ENCODE measurements at regions not wholly inside any gene's neighbourhood (a gene's known extent, or its start where the extent isn't known, plus 50 kb on each side); places are given as distances from the start of the nearest gene placed in this dataset.

- no peak overlapping the region for H3K23ac ChIP-seq (ENCODE audit: low read length)
- no peak overlapping the region for H4K8ac ChIP-seq (ENCODE audit: low read depth, low read length)
- H4K12ac ChIP-seq (ENCODE audit: low read depth, low read length), result no peak overlapping the region
- no peaks in the 10 kb centered on the region for H3K36me3 ChIP-seq (ENCODE audit: control insufficient read depth in 1 of 2, insufficient read depth in 2 of 2, low read length in 2 of 2)
- H3K4ac ChIP-seq (ENCODE audit: low read depth, low read length), result no peak overlapping the region
- no peak overlapping the region for H2BK120ac ChIP-seq (ENCODE audit: insufficient read depth, low read length, poor library complexity)
- H3K18ac ChIP-seq (ENCODE audit: low read length), result no peak overlapping the region
- no peaks in the 10 kb centered on the region for H3K9me3 ChIP-seq (ENCODE audit: insufficient read depth, low read depth, low read length)
- H3K9ac ChIP-seq (ENCODE audit: low read length), result no peak overlapping the region
- no peaks in the 10 kb centered on the region for H3K79me1 ChIP-seq (ENCODE audit: low read length)
- no CpG with 5 or more reads among the region's 8 CpGs for WGBS (ENCODE audit: extremely low coverage, insufficient coverage, insufficient read length)
- H3K4me3 ChIP-seq (ENCODE audit: low read depth, low read length), result no peak overlapping the region
- H3K27me3 ChIP-seq (ENCODE audit: insufficient read depth, low read length), result no peaks in the 10 kb centered on the region
- no peak for DNase-seq
- H3K4me2 ChIP-seq (ENCODE audit: low read length), result no peak overlapping the region
- H2AK5ac ChIP-seq (ENCODE audit: low read length), result no peak overlapping the region
- H2BK5ac ChIP-seq (ENCODE audit: low read depth, low read length, poor library complexity), result no peak overlapping the region
- H3K79me2 ChIP-seq (ENCODE audit: control insufficient read depth, insufficient read depth, low read length, poor library complexity), result no peaks in the 10 kb centered on the region
- no peak overlapping the region for H4K91ac ChIP-seq (ENCODE audit: low read depth, low read length)
- H3K14ac ChIP-seq (ENCODE audit: low read length), result no peak overlapping the region
- H2AFZ ChIP-seq (ENCODE audit: insufficient read depth, low read length, poor library complexity), result no peak overlapping the region
- no peak overlapping the region for H2BK12ac ChIP-seq (ENCODE audit: low read length)
- H3K4me1 ChIP-seq (ENCODE audit: control insufficient read depth in 1 of 2, insufficient read depth in 2 of 2, low read length in 2 of 2), result no peaks in the 10 kb centered on the region
- no peak overlapping the region for H3K27ac ChIP-seq (ENCODE audit: low read depth, low read length)
Measured at GRCh38 chr16:9141813-9142212, 50.4 kb downstream of the HAPSTR1 start.

DNA sequence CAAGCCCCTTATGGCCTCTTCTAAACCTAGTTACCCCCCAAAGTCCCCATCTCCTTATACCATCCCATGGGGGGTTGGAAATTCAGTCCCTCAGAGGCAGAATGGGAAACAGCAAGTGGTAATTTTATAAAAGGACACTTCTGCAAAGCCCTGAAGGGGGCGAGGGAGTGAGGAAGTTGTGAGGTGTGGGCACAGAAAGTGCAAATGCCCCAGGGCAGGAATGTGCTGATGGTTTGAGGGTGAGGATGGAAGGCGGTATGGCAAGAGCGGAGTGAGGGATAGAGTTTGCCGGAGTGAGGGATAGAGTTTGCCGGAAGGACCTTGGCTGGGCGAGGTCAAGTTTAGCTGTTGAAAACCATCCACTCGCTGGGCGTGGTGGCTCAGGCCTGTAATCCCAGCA, 52.7 kb downstream of the HAPSTR1 start:
- no peak overlapping the region for H3K4ac ChIP-seq (ENCODE audit: low read depth, low read length)
- no peak overlapping the region for H3K14ac ChIP-seq (ENCODE audit: low read length)
- no peak overlapping the region for H2BK12ac ChIP-seq (ENCODE audit: low read length)
- H2BK5ac ChIP-seq (ENCODE audit: low read depth, low read length, poor library complexity), result no peak overlapping the region
- H3K4me2 ChIP-seq (ENCODE audit: low read length), result no peak overlapping the region
- H3K79me1 ChIP-seq (ENCODE audit: low read length), result no peaks in the 10 kb centered on the region
- no peak for DNase-seq
- H3K79me2 ChIP-seq (ENCODE audit: control insufficient read depth, insufficient read depth, low read length, poor library complexity), result no peaks in the 10 kb centered on the region
- WGBS (ENCODE audit: extremely low coverage, insufficient coverage, insufficient read length), result no CpG with 5 or more reads among the region's 8 CpGs
- H3K4me1 ChIP-seq (ENCODE audit: control insufficient read depth in 1 of 2, insufficient read depth in 2 of 2, low read length in 2 of 2), result no peaks in the 10 kb centered on the region
- no peak overlapping the region for H2AFZ ChIP-seq (ENCODE audit: insufficient read depth, low read length, poor library complexity)
- H2AK5ac ChIP-seq (ENCODE audit: low read length), result no peak overlapping the region
- H4K91ac ChIP-seq (ENCODE audit: low read depth, low read length), result no peak overlapping the region
- no peak overlapping the region for H3K9ac ChIP-seq (ENCODE audit: low read length)
- H3K4me3 ChIP-seq (ENCODE audit: low read depth, low read length), result no peak overlapping the region
- no peak overlapping the region for H4K12ac ChIP-seq (ENCODE audit: low read depth, low read length)
- no peaks in the 10 kb centered on the region for H3K9me3 ChIP-seq (ENCODE audit: insufficient read depth, low read depth, low read length)
- no peak overlapping the region for H3K27ac ChIP-seq (ENCODE audit: low read depth, low read length)
- H2BK120ac ChIP-seq (ENCODE audit: insufficient read depth, low read length, poor library complexity), result no peak overlapping the region
- no peak overlapping the region for H4K8ac ChIP-seq (ENCODE audit: low read depth, low read length)
- H3K36me3 ChIP-seq (ENCODE audit: control insufficient read depth in 1 of 2, insufficient read depth in 2 of 2, low read length in 2 of 2), result no peaks in the 10 kb centered on the region
- H3K27me3 ChIP-seq (ENCODE audit: insufficient read depth, low read length), result no peaks in the 10 kb centered on the region
- H3K18ac ChIP-seq (ENCODE audit: low read length), result no peak overlapping the region
- H3K23ac ChIP-seq (ENCODE audit: low read length), result no peak overlapping the region

GRCh38 chr16:9148374-9149015, 57.1 kb downstream of the HAPSTR1 start:
- no peak overlapping the region for H2AK5ac ChIP-seq (ENCODE audit: low read length)
- no peak overlapping the region for H3K4me2 ChIP-seq (ENCODE audit: low read length)
- no peaks in the 10 kb centered on the region for H3K27me3 ChIP-seq (ENCODE audit: insufficient read depth, low read length)
- no peaks in the 10 kb centered on the region for H3K79me2 ChIP-seq (ENCODE audit: control insufficient read depth, insufficient read depth, low read length, poor library complexity)
- H2BK12ac ChIP-seq (ENCODE audit: low read length), result no peak overlapping the region
- H2BK120ac ChIP-seq (ENCODE audit: insufficient read depth, low read length, poor library complexity), result no peak overlapping the region
- H3K14ac ChIP-seq (ENCODE audit: low read length), result no peak overlapping the region
- H3K4ac ChIP-seq (ENCODE audit: low read depth, low read length), result no peak overlapping the region
- H3K79me1 ChIP-seq (ENCODE audit: low read length), result no peaks in the 10 kb centered on the region
- no peak overlapping the region for H3K27ac ChIP-seq (ENCODE audit: low read depth, low read length)
- no peak for DNase-seq
- no peak overlapping the region for H3K18ac ChIP-seq (ENCODE audit: low read length)
- no peaks in the 10 kb centered on the region for H3K36me3 ChIP-seq (ENCODE audit: control insufficient read depth in 1 of 2, insufficient read depth in 2 of 2, low read length in 2 of 2)
- no peak overlapping the region for H3K9ac ChIP-seq (ENCODE audit: low read length)
- H3K23ac ChIP-seq (ENCODE audit: low read length), result no peak overlapping the region
- H3K4me1 ChIP-seq (ENCODE audit: control insufficient read depth in 1 of 2, insufficient read depth in 2 of 2, low read length in 2 of 2), result no peaks in the 10 kb centered on the region
- no peak overlapping the region for H2AFZ ChIP-seq (ENCODE audit: insufficient read depth, low read length, poor library complexity)
- no peak overlapping the region for H4K8ac ChIP-seq (ENCODE audit: low read depth, low read length)
- H3K9me3 ChIP-seq (ENCODE audit: insufficient read depth, low read depth, low read length), result no peaks in the 10 kb centered on the region
- H4K12ac ChIP-seq (ENCODE audit: low read depth, low read length), result no peak overlapping the region
- no CpG with 5 or more reads among the region's 9 CpGs for WGBS (ENCODE audit: extremely low coverage, insufficient coverage, insufficient read length)
- no peak overlapping the region for H2BK5ac ChIP-seq (ENCODE audit: low read depth, low read length, poor library complexity)
- H3K4me3 ChIP-seq (ENCODE audit: low read depth, low read length), result no peak overlapping the region
- no peak overlapping the region for H4K91ac ChIP-seq (ENCODE audit: low read depth, low read length)

DNA sequence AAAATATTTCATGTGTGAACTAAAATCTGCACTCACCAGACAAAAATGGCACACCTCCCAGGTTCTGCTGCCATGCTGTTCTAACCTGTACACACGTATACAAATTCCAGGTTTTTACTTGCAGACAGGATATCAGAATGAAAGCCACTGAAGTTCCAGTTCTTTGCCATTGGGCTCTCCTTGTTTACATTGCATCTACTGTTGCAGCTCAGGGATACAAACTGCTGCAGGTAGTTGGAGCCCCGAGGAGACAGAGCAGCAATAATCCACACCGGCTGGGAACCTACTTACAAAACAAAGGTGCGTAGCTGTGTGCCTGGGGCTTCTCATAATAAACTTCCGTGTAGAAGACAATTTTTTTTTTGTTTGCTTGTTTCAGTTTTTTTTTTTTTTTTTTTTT, 59.6 kb downstream of the HAPSTR1 start:
- H3K4me3 ChIP-seq (ENCODE audit: low read depth, low read length), result no peak overlapping the region
- H4K12ac ChIP-seq (ENCODE audit: low read depth, low read length), result no peak overlapping the region
- no peak overlapping the region for H2BK120ac ChIP-seq (ENCODE audit: insufficient read depth, low read length, poor library complexity)
- H3K79me1 ChIP-seq (ENCODE audit: low read length), result no peaks in the 10 kb centered on the region
- H3K27ac ChIP-seq (ENCODE audit: low read depth, low read length), result no peak overlapping the region
- H3K4me2 ChIP-seq (ENCODE audit: low read length), result no peak overlapping the region
- H2BK5ac ChIP-seq (ENCODE audit: low read depth, low read length, poor library complexity), result no peak overlapping the region
- no CpG with 5 or more reads among the region's 5 CpGs for WGBS (ENCODE audit: extremely low coverage, insufficient coverage, insufficient read length)
- H3K9ac ChIP-seq (ENCODE audit: low read length), result no peak overlapping the region
- no peaks in the 10 kb centered on the region for H3K36me3 ChIP-seq (ENCODE audit: control insufficient read depth in 1 of 2, insufficient read depth in 2 of 2, low read length in 2 of 2)
- no peaks in the 10 kb centered on the region for H3K79me2 ChIP-seq (ENCODE audit: control insufficient read depth, insufficient read depth, low read length, poor library complexity)
- H2AK5ac ChIP-seq (ENCODE audit: low read length), result no peak overlapping the region
- H4K91ac ChIP-seq (ENCODE audit: low read depth, low read length), result no peak overlapping the region
- H3K4ac ChIP-seq (ENCODE audit: low read depth, low read length), result no peak overlapping the region
- H3K14ac ChIP-seq (ENCODE audit: low read length), result no peak overlapping the region
- H3K23ac ChIP-seq (ENCODE audit: low read length), result no peak overlapping the region
- H2BK12ac ChIP-seq (ENCODE audit: low read length), result no peak overlapping the region
- no peaks in the 10 kb centered on the region for H3K9me3 ChIP-seq (ENCODE audit: insufficient read depth, low read depth, low read length)
- H3K27me3 ChIP-seq (ENCODE audit: insufficient read depth, low read length), result no peaks in the 10 kb centered on the region
- H4K8ac ChIP-seq (ENCODE audit: low read depth, low read length), result no peak overlapping the region
- H2AFZ ChIP-seq (ENCODE audit: insufficient read depth, low read length, poor library complexity), result no peak overlapping the region
- no peak for DNase-seq
- H3K4me1 ChIP-seq (ENCODE audit: control insufficient read depth in 1 of 2, insufficient read depth in 2 of 2, low read length in 2 of 2), result no peaks in the 10 kb centered on the region
- H3K18ac ChIP-seq (ENCODE audit: low read length), result no peak overlapping the region
